IgD-negative memory B cell (primary cell): ENCODE measurements at regions not wholly inside any gene's neighbourhood (a gene's known extent, or its start where the extent isn't known, plus 50 kb on each side); places are given as distances from the start of the nearest gene placed in this dataset.

Experiments
- H3K27ac Mint-ChIP-seq, 3 donors: one replicate each; pipeline ENCODE4 v1.8.0; 2020 to 2022; ENCODE audit warnings: mild to moderate bottlenecking in 3 of 3, mixed read lengths in 3 of 3, moderate library complexity in 1 of 3
- H3K27me3 Mint-ChIP-seq: one replicate; pipeline ENCODE4 v1.8.0; 2021; ENCODE audit warnings: mixed read lengths
- H3K36me3 Mint-ChIP-seq: one replicate; pipeline ENCODE4 v1.8.0; 2020; ENCODE audit warnings: mild to moderate bottlenecking, mixed read lengths
- H3K4me1 Mint-ChIP-seq, 3 donors: one replicate each; pipeline ENCODE4 v1.8.0; 2020 to 2022; ENCODE audit warnings: mixed read lengths in 3 of 3, mild to moderate bottlenecking in 1 of 3
- H3K4me3 Mint-ChIP-seq, 4 donors: one replicate each; pipeline ENCODE4 v1.8.0; 2020 to 2022; ENCODE audit warnings: mild to moderate bottlenecking in 4 of 4, mixed read lengths in 4 of 4, moderate library complexity in 3 of 4
- H3K9me3 Mint-ChIP-seq, 3 donors: one replicate each; pipeline ENCODE4 v1.8.0; 2020 to 2021; ENCODE audit warnings: mixed read lengths in 3 of 3, mild to moderate bottlenecking in 1 of 3

GRCh38 chr5:173513521-173513991 lies 102.9 kb downstream of the BOD1 start:
- peaks cover 0 to 3% (median 0%) of the 10 kb centered on the region in 3 donors for H3K9me3 Mint-ChIP-seq
- H3K4me1 Mint-ChIP-seq, result peaks cover 0 to 3% (median 0%) of the 10 kb centered on the region in 3 donors
- H3K4me3 Mint-ChIP-seq, result no peak overlapping the region
- peaks cover 12% of the 10 kb centered on the region for H3K27me3 Mint-ChIP-seq
- H3K36me3 Mint-ChIP-seq, result peaks cover 3% of the 10 kb centered on the region
- H3K27ac Mint-ChIP-seq, result no peak overlapping the region

GRCh38 chr5:173512637-173513435 lies 103.6 kb downstream of the BOD1 start:
- no peaks in the 10 kb centered on the region for H3K9me3 Mint-ChIP-seq
- H3K27me3 Mint-ChIP-seq, result peaks cover 12% of the 10 kb centered on the region
- peaks cover 0 to 3% (median 0%) of the 10 kb centered on the region in 3 donors for H3K4me1 Mint-ChIP-seq
- H3K36me3 Mint-ChIP-seq, result peaks cover 3% of the 10 kb centered on the region
- no peak overlapping the region for H3K4me3 Mint-ChIP-seq
- H3K27ac Mint-ChIP-seq, result no peak overlapping the region

- H3K27me3 Mint-ChIP-seq, result peaks cover 8% of the 10 kb centered on the region
- H3K9me3 Mint-ChIP-seq, result peaks cover 0 to 5% (median 3%) of the 10 kb centered on the region in 3 donors
- H3K27ac Mint-ChIP-seq, result no peak overlapping the region
- H3K4me3 Mint-ChIP-seq, result no peak overlapping the region
- H3K36me3 Mint-ChIP-seq, result peaks cover 3% of the 10 kb centered on the region
- no peaks in the 10 kb centered on the region for H3K4me1 Mint-ChIP-seq
Measured at GRCh38 chr5:173509060-173509459, 107.4 kb downstream of the BOD1 start.

GRCh38 chr5:173507171-173507570 lies 109.3 kb downstream of the BOD1 start:
- Mint-ChIP-seq H3K4me3 (no peak overlapping the region), H3K36me3 (peaks cover 4% of the 10 kb centered on the region), H3K4me1 (no peaks in the 10 kb centered on the region), H3K27ac (no peak overlapping the region), H3K9me3 (peaks cover 0 to 5% (median 5%) of the 10 kb centered on the region in 3 donors), H3K27me3 (peaks cover 7% of the 10 kb centered on the region)

GRCh38 chr5:173505634-173506033 lies 110.8 kb downstream of the BOD1 start:
- no peaks in the 10 kb centered on the region for H3K4me1 Mint-ChIP-seq
- H3K36me3 Mint-ChIP-seq, result peaks cover 4% of the 10 kb centered on the region
- H3K27ac Mint-ChIP-seq, result no peak overlapping the region
- H3K27me3 Mint-ChIP-seq, result peaks cover 4% of the 10 kb centered on the region
- H3K9me3 Mint-ChIP-seq, result peaks cover 0 to 5% (median 5%) of the 10 kb centered on the region in 3 donors
- H3K4me3 Mint-ChIP-seq, result no peak overlapping the region

GRCh38 chr5:173501922-173502321 lies 114.5 kb downstream of the BOD1 start:
- H3K27me3 Mint-ChIP-seq, result peaks cover 3% of the 10 kb centered on the region
- peak overlapping the region in 1 of 3 donors; percentile 83 for H3K27ac Mint-ChIP-seq
- H3K4me3 Mint-ChIP-seq, result no peak overlapping the region
- peaks cover 4% of the 10 kb centered on the region for H3K36me3 Mint-ChIP-seq
- H3K4me1 Mint-ChIP-seq, result no peaks in the 10 kb centered on the region
- peaks cover 0 to 5% (median 4%) of the 10 kb centered on the region in 3 donors for H3K9me3 Mint-ChIP-seq

- Mint-ChIP-seq H3K27me3 (peaks cover 3% of the 10 kb centered on the region), H3K9me3 (peaks cover 0 to 3% (median 2%) of the 10 kb centered on the region in 3 donors), H3K27ac (no peak overlapping the region), H3K4me3 (no peak overlapping the region), H3K4me1 (no peaks in the 10 kb centered on the region), H3K36me3 (peaks cover 4% of the 10 kb centered on the region)
Measured at GRCh38 chr5:173501271-173501670, 115.2 kb downstream of the BOD1 start.

- peaks cover 2% of the 10 kb centered on the region for H3K36me3 Mint-ChIP-seq
- H3K4me3 Mint-ChIP-seq, result no peak overlapping the region
- peaks cover 0 to 2% (median 0%) of the 10 kb centered on the region in 3 donors for H3K9me3 Mint-ChIP-seq
- no peak overlapping the region for H3K27ac Mint-ChIP-seq
- H3K4me1 Mint-ChIP-seq, result no peaks in the 10 kb centered on the region
- peaks cover 3% of the 10 kb centered on the region for H3K27me3 Mint-ChIP-seq
Measured at GRCh38 chr5:173500213-173500560, 116.3 kb downstream of the BOD1 start.

GRCh38 chr5:173499471-173500212 lies 116.8 kb downstream of the BOD1 start:
- H3K36me3 Mint-ChIP-seq, result peaks cover 2% of the 10 kb centered on the region
- H3K27me3 Mint-ChIP-seq, result peaks cover 3% of the 10 kb centered on the region
- H3K4me3 Mint-ChIP-seq, result no peak overlapping the region
- no peak overlapping the region for H3K27ac Mint-ChIP-seq
- H3K4me1 Mint-ChIP-seq, result no peaks in the 10 kb centered on the region
- peaks cover 0 to 2% (median 0%) of the 10 kb centered on the region in 3 donors for H3K9me3 Mint-ChIP-seq

GRCh38 chr5:173498739-173499470 lies 117.5 kb downstream of the BOD1 start:
- Mint-ChIP-seq H3K9me3 (peaks cover 0 to 2% (median 0%) of the 10 kb centered on the region in 3 donors), H3K4me1 (no peaks in the 10 kb centered on the region), H3K36me3 (peaks cover 3% of the 10 kb centered on the region), H3K4me3 (no peak overlapping the region), H3K27ac (no peak overlapping the region), H3K27me3 (peaks cover under 1% of the 10 kb centered on the region)

GRCh38 chr5:173498286-173498685 lies 118.2 kb downstream of the BOD1 start:
- H3K27ac Mint-ChIP-seq, result peak overlapping the region in 1 of 3 donors; percentile 53
- H3K27me3 Mint-ChIP-seq, result no peaks in the 10 kb centered on the region
- peaks cover 4% of the 10 kb centered on the region for H3K36me3 Mint-ChIP-seq
- H3K4me3 Mint-ChIP-seq, result no peak overlapping the region
- peaks cover 0 to 2% (median 1%) of the 10 kb centered on the region in 3 donors for H3K9me3 Mint-ChIP-seq
- no peaks in the 10 kb centered on the region for H3K4me1 Mint-ChIP-seq

- Mint-ChIP-seq H3K27me3 (peaks cover 3% of the 10 kb centered on the region), H3K4me1 (no peaks in the 10 kb centered on the region), H3K9me3 (peaks cover 0 to 2% (median 1%) of the 10 kb centered on the region in 3 donors), H3K27ac (no peak overlapping the region), H3K36me3 (peaks cover 4% of the 10 kb centered on the region), H3K4me3 (no peak overlapping the region)
Measured at GRCh38 chr5:173497685-173498084, 118.8 kb downstream of the BOD1 start.

GRCh38 chr5:173496883-173497255 lies 119.6 kb downstream of the BOD1 start:
- no peak overlapping the region for H3K4me3 Mint-ChIP-seq

GRCh38 chr5:173496129-173496882 lies 120.1 kb downstream of the BOD1 start:
- Mint-ChIP-seq H3K4me3 (no peak overlapping the region), H3K27me3 (peaks cover 7% of the 10 kb centered on the region), H3K36me3 (peaks cover 2% of the 10 kb centered on the region), H3K9me3 (peaks cover 0 to 2% (median 1%) of the 10 kb centered on the region in 3 donors), H3K27ac (no peak overlapping the region), H3K4me1 (no peaks in the 10 kb centered on the region)

More at GRCh38 chr5:173496883-173497255, 119.6 kb downstream of the BOD1 start:
- Mint-ChIP-seq H3K27me3 (peaks cover 3% of the 10 kb centered on the region), H3K27ac (no peak overlapping the region), H3K9me3 (peaks cover 0 to 2% (median 1%) of the 10 kb centered on the region in 3 donors), H3K36me3 (peaks cover 2% of the 10 kb centered on the region), H3K4me1 (no peaks in the 10 kb centered on the region)
